HG03139 (cell line): ENCODE measurements at regions not wholly inside any gene's neighbourhood (a gene's known extent, or its start where the extent isn't known, plus 50 kb on each side); places are given as distances from the start of the nearest gene placed in this dataset.

Experiments
- ATAC-seq: cut with Tn5 transposase; IDR thresholded peaks from one replicate; pipeline ENCODE4 v1.9.1; 2021; ENCODE audit not compliant: unreplicated experiment

DNA sequence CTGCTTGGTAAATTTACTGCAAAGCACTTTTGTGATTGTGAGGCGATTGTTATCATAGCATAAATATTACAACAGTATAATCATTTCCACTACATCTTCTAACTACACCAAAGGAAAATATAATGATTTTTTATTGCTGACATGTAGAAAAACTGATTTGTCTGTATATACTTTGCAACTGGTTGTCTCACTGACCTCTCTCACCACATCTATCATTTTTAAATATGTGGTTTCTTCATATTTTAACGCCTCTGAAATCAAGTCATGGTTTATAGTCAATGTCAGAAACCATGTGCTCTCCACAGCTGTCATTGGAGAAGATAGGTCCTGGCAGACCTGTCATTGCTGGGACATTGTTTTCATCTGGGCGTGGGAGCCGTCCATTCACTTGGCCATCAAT is 315.4 kb upstream of the KLF6 start:
- ATAC-seq, result no peak

GRCh38 chr10:4099202-4099601 is 314.2 kb upstream of the KLF6 start:
- ATAC-seq, result no peak

DNA sequence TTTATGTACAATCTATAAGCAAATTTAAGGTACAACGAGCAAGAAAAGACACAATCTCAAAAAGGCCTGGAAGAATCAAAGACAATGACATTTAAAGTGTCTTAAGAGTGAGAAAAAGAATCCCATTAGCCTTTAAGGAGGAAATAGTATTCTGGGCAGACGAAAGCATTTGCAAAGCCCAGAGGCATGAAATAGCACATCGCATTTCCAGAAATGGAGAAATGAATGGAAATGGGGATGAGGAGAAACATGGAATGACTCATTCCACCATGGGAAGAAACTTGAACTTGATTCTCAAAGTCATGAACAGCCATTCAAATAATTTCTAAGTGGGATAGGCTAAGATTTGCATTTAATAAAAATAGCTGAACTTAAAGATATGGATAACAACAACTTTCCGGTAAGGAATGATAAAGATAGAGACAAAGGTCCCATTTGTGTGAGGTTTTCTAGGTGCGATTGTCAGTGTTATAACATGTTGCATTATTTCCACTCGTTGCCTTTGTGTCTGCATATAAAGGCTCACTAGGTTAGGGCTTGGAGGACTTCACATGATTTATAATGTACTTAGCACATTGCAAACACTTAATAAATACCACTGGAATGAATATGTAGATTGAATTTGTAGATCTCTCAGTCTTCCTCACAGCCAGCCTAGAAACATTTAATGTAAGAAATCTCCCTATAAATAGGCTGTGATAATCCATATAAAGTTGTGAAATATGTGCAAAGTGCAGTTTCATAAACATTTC is 310.3 kb upstream of the KLF6 start:
- ATAC-seq, result no peak

GRCh38 chr10:4094751-4095150 is 309.7 kb upstream of the KLF6 start:
- ATAC-seq, result no peak

DNA sequence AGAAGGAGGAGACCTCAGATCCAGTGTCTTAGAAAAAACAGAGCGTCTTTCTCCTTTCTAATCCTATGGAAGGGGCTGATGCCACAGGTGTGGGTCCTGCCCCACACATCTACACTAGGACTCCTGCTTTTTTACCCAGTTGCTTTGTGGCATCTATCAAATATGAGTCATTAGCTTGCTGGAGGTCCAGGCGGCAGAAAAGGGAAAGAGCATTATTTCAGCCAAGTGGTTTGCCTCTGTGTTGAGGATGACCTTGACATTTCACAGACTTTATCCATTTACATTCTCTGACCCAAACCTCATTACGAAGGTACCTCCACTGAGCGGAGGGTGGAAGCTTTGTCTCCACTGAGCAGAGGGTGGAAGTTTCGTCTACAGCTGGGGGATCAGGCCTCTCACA is 308.4 kb upstream of the KLF6 start:
- no peak for ATAC-seq

- no peak for ATAC-seq
These were observed 303.5 kb upstream of the KLF6 start for GRCh38 chr10:4088354-4089066.

- ATAC-seq, result no peak
These were observed 301.3 kb upstream of the KLF6 start for GRCh38 chr10:4086131-4086898.

- ATAC-seq, result no peak
These were observed 298.5 kb upstream of the KLF6 start for GRCh38 chr10:4083509-4084003.

DNA sequence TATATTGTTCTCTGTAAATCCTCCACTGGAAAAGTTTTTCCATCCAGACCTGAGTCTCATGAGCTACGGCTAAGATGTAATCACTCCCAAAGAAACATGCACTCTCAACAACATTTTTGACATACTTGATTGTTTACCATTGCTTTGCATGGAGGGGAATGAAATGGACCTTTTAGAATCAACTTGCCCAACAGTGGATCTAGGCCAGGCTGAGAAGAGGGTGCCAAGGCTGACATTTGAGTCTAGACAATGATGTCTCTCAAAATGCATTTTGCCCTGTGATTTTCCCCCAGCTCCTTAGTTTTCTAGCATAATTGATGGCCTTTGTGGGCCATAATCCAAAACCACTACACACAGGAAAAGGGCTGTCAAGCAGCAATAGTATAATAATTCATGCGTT is 297.9 kb upstream of the KLF6 start:
- ATAC-seq, result no peak

- ATAC-seq, result no peak
These were observed 296.7 kb upstream of the KLF6 start for GRCh38 chr10:4081685-4082111.

DNA sequence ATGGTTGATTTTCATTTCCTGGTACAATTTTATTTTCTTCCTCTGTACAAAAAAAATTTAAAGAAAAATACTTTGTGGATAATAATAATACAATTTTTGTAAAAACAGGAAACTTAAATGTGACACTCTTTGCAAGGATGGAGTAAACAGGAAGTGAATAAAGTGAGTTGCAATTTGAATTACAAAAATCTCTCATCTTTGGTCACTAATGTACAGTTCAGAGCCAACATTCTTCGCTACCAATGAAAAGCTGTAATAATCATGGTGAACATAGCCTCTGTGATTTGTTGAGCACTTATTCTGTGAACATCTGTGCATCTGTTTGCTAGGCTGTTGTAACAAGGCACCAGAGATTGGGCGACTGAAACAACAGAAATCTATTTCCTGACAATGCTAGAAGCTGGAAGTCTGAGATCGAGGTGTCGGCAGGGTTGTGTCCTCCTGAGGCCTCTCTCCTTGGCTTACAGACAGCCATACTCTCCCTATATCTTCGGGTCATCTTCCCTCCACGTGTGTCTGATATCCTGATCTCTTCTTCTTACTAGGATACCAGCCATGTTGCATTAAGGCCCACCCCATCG is 295.3 kb upstream of the KLF6 start:
- ATAC-seq, result no peak

DNA sequence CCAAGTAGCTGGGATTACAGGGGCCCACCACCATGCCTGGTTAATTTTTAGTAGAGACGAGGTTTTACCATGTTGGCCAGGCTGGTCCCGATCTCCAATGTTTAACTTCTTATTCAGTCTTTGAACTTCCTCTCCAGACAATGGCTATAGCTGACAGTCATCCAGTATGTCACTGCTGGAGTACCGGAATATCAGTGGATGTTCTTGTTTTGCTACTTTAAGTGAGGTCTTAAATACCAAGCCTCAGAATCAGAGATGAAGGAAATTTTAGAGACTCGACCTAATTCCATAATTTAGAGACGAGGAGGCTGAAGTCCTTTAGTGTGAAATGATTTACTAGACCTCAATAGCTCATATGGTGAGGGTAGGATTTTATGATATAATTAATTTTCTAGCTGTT is 294.8 kb upstream of the KLF6 start:
- ATAC-seq, result no peak

- no peak for ATAC-seq
These were observed 292.8 kb upstream of the KLF6 start for GRCh38 chr10:4077804-4078203.

GRCh38 chr10:4076983-4077382 is 292.0 kb upstream of the KLF6 start:
- ATAC-seq, result no peak

GRCh38 chr10:4075443-4075842 is 290.4 kb upstream of the KLF6 start:
- no peak for ATAC-seq

GRCh38 chr10:4074545-4075407 is 289.8 kb upstream of the KLF6 start:
- ATAC-seq, result no peak

GRCh38 chr10:4073912-4074311 is 288.9 kb upstream of the KLF6 start:
- no peak for ATAC-seq

DNA sequence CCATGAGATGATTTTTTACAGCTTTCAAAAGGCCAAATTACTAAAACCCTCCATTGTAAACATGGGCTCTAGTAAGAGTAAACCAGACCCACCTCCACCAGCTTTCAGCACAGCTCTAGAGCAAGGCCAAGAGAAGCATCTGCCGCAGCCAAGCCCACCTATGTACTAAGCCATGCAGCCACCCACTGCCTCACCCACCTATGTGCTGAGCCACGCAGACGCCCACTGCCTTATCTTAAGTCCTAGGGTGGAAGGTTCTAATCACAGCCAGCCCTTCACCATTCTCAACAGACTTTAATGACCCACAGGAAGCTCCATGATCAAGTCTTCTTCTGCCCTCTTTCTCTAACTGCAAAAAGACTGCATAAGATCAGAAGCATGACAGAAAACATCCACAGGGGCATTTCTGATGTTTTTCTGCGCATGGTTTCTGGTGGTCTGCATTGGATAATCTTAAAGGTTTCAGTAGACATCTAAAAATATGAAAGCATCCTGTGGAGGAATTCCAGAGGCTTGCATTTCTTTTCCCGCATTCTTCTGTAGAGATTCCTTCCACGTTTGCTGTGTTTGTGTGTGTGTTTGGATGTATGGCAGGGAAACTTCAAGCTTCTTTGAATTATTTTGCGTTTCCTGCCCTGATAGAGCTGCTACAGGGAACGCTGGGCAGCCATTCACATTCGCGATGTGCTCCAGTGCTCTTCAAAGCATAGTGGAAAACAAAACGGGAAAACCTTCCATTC is 286.1 kb upstream of the KLF6 start:
- no peak for ATAC-seq

GRCh38 chr10:4070184-4070583 is 285.2 kb upstream of the KLF6 start:
- no peak for ATAC-seq

DNA sequence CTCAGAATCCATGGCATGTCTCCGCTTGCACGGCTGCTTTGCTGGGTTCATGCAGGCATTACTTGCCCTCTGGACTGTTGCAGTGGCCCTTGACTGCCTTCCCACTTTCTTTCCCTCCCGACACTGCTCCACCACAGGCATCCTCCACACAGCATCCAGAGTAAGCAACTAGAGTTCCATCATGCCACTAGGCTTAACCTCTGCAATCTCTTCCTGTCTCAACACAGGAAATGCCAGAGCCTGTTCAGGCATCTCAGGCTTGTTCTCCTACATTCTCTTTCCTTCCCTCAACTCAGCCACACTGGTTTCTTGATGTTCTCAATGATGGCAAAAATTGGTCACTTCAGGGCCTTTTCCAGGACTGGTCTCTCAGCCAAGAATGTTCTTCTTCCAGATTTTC is 284.5 kb upstream of the KLF6 start:
- ATAC-seq, result no peak
